Esophagus muscularis mucosa (tissue), 4 donors: ENCODE measurements at regions not wholly inside any gene's neighbourhood (a gene's known extent, or its start where the extent isn't known, plus 50 kb on each side); places are given as distances from the start of the nearest gene placed in this dataset.
"Not testable (repeated sequence)": the region's sequence is repeated elsewhere in the genome, so short reads cannot be mapped to it uniquely, and the experiment has no call there.

Experiments used
- CTCF ChIP-seq, 3 experiments: fragments of 200-600 bp in 2 of 3; fragments of 450-650 bp in 1 of 3; sonication (generic) in 2 of 3; IDR thresholded peaks; one replicate each; pipeline ENCODE4 v1.5.1; 2017 to 2019; ENCODE audit warnings: antibody characterized with exemption in 3 of 3, mild to moderate bottlenecking in 2 of 3, moderate library complexity in 1 of 3
- EP300 ChIP-seq: sonication (generic); formaldehyde crosslinking; IDR thresholded peaks from one replicate; pipeline ENCODE4 v1.6.1; 2017; ENCODE audit warnings: antibody characterized with exemption
- POLR2AphosphoS5 ChIP-seq, 2 donors: sonication (generic); formaldehyde crosslinking; IDR thresholded peaks; one replicate each; pipeline ENCODE4 v1.6.1; 2017; ENCODE audit warnings: antibody characterized with exemption in 2 of 2

- not testable (repeated sequence) for TF ChIP-seq CTCF (IDR thresholded peaks at IDR 0.05); POLR2AphosphoS5 (IDR thresholded peaks at IDR 0.05); EP300
Measured at GRCh38 chr1:146283527-146283880, 54.7 kb upstream of the NOTCH2NLA start.
